Rectal smooth muscle tissue (tissue), 1 donor: ENCODE measurements at regions not wholly inside any gene's neighbourhood (a gene's known extent, or its start where the extent isn't known, plus 50 kb on each side); places are given as distances from the start of the nearest gene placed in this dataset.

Experiments
- H3K27ac ChIP-seq: one replicate; pipeline ENCODE4 v1.7.0; 2013; ENCODE audit warnings: low read depth, low read length, inconsistent platforms
- H3K27me3 ChIP-seq: one replicate; pipeline ENCODE4 v1.7.0; 2013; ENCODE audit warnings: low read length; ENCODE audit not compliant: control insufficient read depth, insufficient read depth
- H3K36me3 ChIP-seq: one replicate; pipeline ENCODE4 v1.7.0; 2013; ENCODE audit warnings: low read length; ENCODE audit not compliant: control insufficient read depth, insufficient read depth
- H3K4me1 ChIP-seq: one replicate; pipeline ENCODE4 v1.7.0; 2013; ENCODE audit warnings: low read length; ENCODE audit not compliant: control insufficient read depth, insufficient read depth
- H3K4me3 ChIP-seq: one replicate; pipeline ENCODE4 v1.7.0; 2013; ENCODE audit warnings: low read length
- H3K9ac ChIP-seq: one replicate; pipeline ENCODE4 v1.7.0; 2013; ENCODE audit warnings: low read length

GRCh38 chr10:93181271-93182048 lies 107.8 kb downstream of the CYP26A1 start:
- Histone ChIP-seq H3K27ac (no peak overlapping the region), H3K4me3 (no peak overlapping the region), H3K36me3 (no peaks in the 10 kb centered on the region), H3K4me1 (no peaks in the 10 kb centered on the region), H3K9ac (no peak overlapping the region), H3K27me3 (no peaks in the 10 kb centered on the region)

- no peak overlapping the region for H3K27ac ChIP-seq
- no peak overlapping the region for H3K4me3 ChIP-seq
- no peak overlapping the region for H3K9ac ChIP-seq
- H3K4me1 ChIP-seq, result no peaks in the 10 kb centered on the region
- no peaks in the 10 kb centered on the region for H3K27me3 ChIP-seq
- H3K36me3 ChIP-seq, result no peaks in the 10 kb centered on the region
Observed at GRCh38 chr10:93182049-93182327, 108.3 kb downstream of the CYP26A1 start.

GRCh38 chr10:93182790-93183189 lies 109.1 kb downstream of the CYP26A1 start:
- Histone ChIP-seq H3K27ac (no peak overlapping the region), H3K4me1 (no peaks in the 10 kb centered on the region), H3K9ac (no peak overlapping the region), H3K4me3 (no peak overlapping the region), H3K36me3 (no peaks in the 10 kb centered on the region), H3K27me3 (no peaks in the 10 kb centered on the region)

- Histone ChIP-seq H3K4me1 (no peaks in the 10 kb centered on the region), H3K4me3 (no peak overlapping the region), H3K9ac (no peak overlapping the region), H3K27me3 (no peaks in the 10 kb centered on the region), H3K36me3 (no peaks in the 10 kb centered on the region), H3K27ac (no peak overlapping the region)
Observed at GRCh38 chr10:93186653-93187052, 113.0 kb downstream of the CYP26A1 start.

- H3K4me1 ChIP-seq, result no peaks in the 10 kb centered on the region
- no peak overlapping the region for H3K27ac ChIP-seq
- no peak overlapping the region for H3K9ac ChIP-seq
- no peaks in the 10 kb centered on the region for H3K36me3 ChIP-seq
- H3K27me3 ChIP-seq, result no peaks in the 10 kb centered on the region
- no peak overlapping the region for H3K4me3 ChIP-seq
Observed at GRCh38 chr10:93189944-93190343, 116.3 kb downstream of the CYP26A1 start.

GRCh38 chr10:93190372-93190771 lies 116.7 kb downstream of the CYP26A1 start:
- Histone ChIP-seq H3K4me3 (no peak overlapping the region), H3K4me1 (no peaks in the 10 kb centered on the region), H3K36me3 (no peaks in the 10 kb centered on the region), H3K27me3 (no peaks in the 10 kb centered on the region), H3K27ac (no peak overlapping the region), H3K9ac (no peak overlapping the region)

GRCh38 chr10:93193906-93194305 lies 120.2 kb downstream of the CYP26A1 start:
- no peak overlapping the region for H3K27ac ChIP-seq
- H3K4me1 ChIP-seq, result no peaks in the 10 kb centered on the region
- no peak overlapping the region for H3K4me3 ChIP-seq
- no peaks in the 10 kb centered on the region for H3K27me3 ChIP-seq
- no peaks in the 10 kb centered on the region for H3K36me3 ChIP-seq
- H3K9ac ChIP-seq, result no peak overlapping the region

- no peak overlapping the region for H3K9ac ChIP-seq
- no peaks in the 10 kb centered on the region for H3K36me3 ChIP-seq
- H3K27ac ChIP-seq, result no peak overlapping the region
- H3K4me1 ChIP-seq, result no peaks in the 10 kb centered on the region
- H3K27me3 ChIP-seq, result no peaks in the 10 kb centered on the region
- H3K4me3 ChIP-seq, result peak overlapping the region; percentile 40
Observed at GRCh38 chr10:93198401-93199131, 124.9 kb downstream of the CYP26A1 start.

GRCh38 chr10:93199191-93199751 lies 125.6 kb downstream of the CYP26A1 start:
- H3K4me1 ChIP-seq, result no peaks in the 10 kb centered on the region
- no peaks in the 10 kb centered on the region for H3K27me3 ChIP-seq
- H3K9ac ChIP-seq, result no peak overlapping the region
- H3K4me3 ChIP-seq, result peak overlapping the region; percentile 40
- H3K27ac ChIP-seq, result no peak overlapping the region
- no peaks in the 10 kb centered on the region for H3K36me3 ChIP-seq

- no peaks in the 10 kb centered on the region for H3K4me1 ChIP-seq
- H3K9ac ChIP-seq, result no peak overlapping the region
- no peak overlapping the region for H3K27ac ChIP-seq
- no peaks in the 10 kb centered on the region for H3K27me3 ChIP-seq
- no peak overlapping the region for H3K4me3 ChIP-seq
- no peaks in the 10 kb centered on the region for H3K36me3 ChIP-seq
Observed at GRCh38 chr10:93204494-93205485, 131.1 kb downstream of the CYP26A1 start.

- Histone ChIP-seq H3K36me3 (no peaks in the 10 kb centered on the region), H3K27me3 (no peaks in the 10 kb centered on the region), H3K9ac (no peak overlapping the region), H3K4me3 (no peak overlapping the region), H3K27ac (no peak overlapping the region), H3K4me1 (no peaks in the 10 kb centered on the region)
Observed at GRCh38 chr10:93206652-93207051, 133.0 kb downstream of the CYP26A1 start.
